ENCODE measurements at regions not wholly inside any gene's neighbourhood (a gene's known extent, or its start where the extent isn't known, plus 50 kb on each side); places are given as distances from the start of the nearest gene placed in this dataset.

- TF ChIP-seq CTCF (conservative IDR thresholded peaks at IDR 0.05; ENCODE audit: low read length) (no peak), EZH2phosphoT487 (IDR thresholded peaks at IDR 0.05; ENCODE audit: borderline replicate concordance) (no peak)
Observed at GRCh38 chr3:160092760-160093159, 104.1 kb downstream of the IL12A start.

All from Loucy (cell line).